ENCODE measurements at regions not wholly inside any gene's neighbourhood (a gene's known extent, or its start where the extent isn't known, plus 50 kb on each side); places are given as distances from the start of the nearest gene placed in this dataset.

DNA sequence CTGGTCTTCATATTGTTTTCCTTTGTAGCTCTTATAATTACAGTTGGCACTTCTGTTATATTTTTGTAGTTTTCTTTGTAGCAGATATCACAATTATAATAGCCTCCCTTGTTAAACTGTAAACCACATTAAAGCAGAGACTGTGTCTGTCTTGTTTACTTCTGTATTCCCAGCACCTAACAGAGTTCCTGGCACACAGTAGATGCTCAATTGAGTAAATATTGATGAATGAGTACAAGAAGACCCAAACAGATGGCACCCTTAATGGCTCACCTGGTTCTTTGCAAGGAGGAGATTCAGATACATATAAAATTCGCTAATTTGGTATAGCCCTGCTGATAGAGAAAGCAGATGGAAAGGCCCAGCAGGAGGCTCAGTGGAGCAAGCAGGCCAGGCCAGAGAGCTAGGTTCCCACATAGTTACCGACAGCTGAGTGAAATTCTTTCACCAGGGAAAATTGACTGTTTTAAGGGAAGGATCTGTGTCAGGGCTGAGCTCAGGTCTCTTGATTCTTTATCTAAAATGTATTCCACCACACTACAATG, 120.1 kb downstream of the NUP35 start:
- Histone ChIP-seq H3K9me3 (ENCODE audit: control insufficient read depth in 2 of 3, insufficient read depth in 1 of 3, low read length in 3 of 3) (no peaks in the 10 kb centered on the region), H3K4me3 (ENCODE audit: low read length in 3 of 3) (no peak overlapping the region), H3K27me3 (ENCODE audit: control insufficient read depth, insufficient read depth, low read length) (no peaks in the 10 kb centered on the region), H3K36me3 (ENCODE audit: control insufficient read depth in 2 of 3, insufficient read depth in 3 of 3, low read length in 3 of 3) (no peaks in the 10 kb centered on the region), H3K27ac (ENCODE audit: low read depth in 2 of 2, low read length in 2 of 2) (no peak overlapping the region), H3K9ac (ENCODE audit: low read length in 3 of 3) (no peak overlapping the region), H3K4me1 (ENCODE audit: control insufficient read depth in 2 of 3, insufficient read depth in 2 of 3, low read depth in 1 of 3, low read length in 3 of 3) (no peaks in the 10 kb centered on the region)
- FAIRE-seq, result no peak
- no peak for DNase-seq
- TF ChIP-seq CTCF (IDR thresholded peaks at IDR 0.05; ENCODE audit: borderline replicate concordance, extremely low read depth, insufficient read depth), result no peak
- intact Hi-C loops (cut with DNase I), result no loop called here

DNA sequence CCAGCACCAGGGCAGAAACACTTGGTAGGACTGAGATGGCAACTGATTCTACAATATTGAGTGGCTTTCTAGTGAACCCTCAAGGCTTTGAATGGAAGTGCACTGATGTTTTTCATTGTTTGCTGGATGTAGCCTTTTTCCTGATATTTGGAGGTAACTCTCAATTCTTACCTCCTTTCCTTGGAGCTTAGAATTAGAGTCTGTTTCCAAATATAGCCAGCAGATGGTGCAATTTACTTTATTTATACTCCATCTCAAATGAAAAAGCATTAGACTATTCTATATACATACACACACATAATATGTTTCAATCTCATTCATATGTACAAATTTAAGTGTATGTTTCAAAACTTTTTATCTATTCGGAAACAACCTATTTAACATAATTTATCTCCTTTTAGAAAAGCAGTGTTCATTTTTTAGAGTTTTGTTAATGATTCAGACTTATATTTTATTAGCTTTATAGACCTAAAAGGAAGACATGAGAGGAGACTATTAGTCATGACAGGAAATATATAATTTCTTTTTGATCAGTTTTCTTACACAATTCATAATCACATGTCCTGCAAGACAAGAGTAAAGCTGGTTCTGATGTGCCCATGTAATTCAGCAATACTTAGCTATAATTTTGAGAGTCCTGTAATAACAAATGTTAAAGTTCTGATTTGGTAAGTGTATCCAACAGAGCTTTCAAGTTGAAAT, 124.8 kb downstream of the NUP35 start:
- peak; percentile 30 for TF ChIP-seq CTCF (IDR thresholded peaks at IDR 0.05; ENCODE audit: borderline replicate concordance, extremely low read depth, insufficient read depth)
- DNase-seq, result peak in 2 of 5 donors; percentile 51 to 53
- Histone ChIP-seq H3K4me3 (ENCODE audit: low read length in 3 of 3) (no peak overlapping the region), H3K4me1 (ENCODE audit: control insufficient read depth in 2 of 3, insufficient read depth in 2 of 3, low read depth in 1 of 3, low read length in 3 of 3) (no peaks in the 10 kb centered on the region), H3K27ac (ENCODE audit: low read depth in 2 of 2, low read length in 2 of 2) (no peak overlapping the region), H3K36me3 (ENCODE audit: control insufficient read depth in 2 of 3, insufficient read depth in 3 of 3, low read length in 3 of 3) (no peaks in the 10 kb centered on the region), H3K9me3 (ENCODE audit: control insufficient read depth in 2 of 3, insufficient read depth in 1 of 3, low read length in 3 of 3) (no peaks in the 10 kb centered on the region), H3K9ac (ENCODE audit: low read length in 3 of 3) (no peak overlapping the region), H3K27me3 (ENCODE audit: control insufficient read depth, insufficient read depth, low read length) (no peaks in the 10 kb centered on the region)
- FAIRE-seq, result peak; percentile 94
- intact Hi-C loops (cut with DNase I), result no loop called here

DNA sequence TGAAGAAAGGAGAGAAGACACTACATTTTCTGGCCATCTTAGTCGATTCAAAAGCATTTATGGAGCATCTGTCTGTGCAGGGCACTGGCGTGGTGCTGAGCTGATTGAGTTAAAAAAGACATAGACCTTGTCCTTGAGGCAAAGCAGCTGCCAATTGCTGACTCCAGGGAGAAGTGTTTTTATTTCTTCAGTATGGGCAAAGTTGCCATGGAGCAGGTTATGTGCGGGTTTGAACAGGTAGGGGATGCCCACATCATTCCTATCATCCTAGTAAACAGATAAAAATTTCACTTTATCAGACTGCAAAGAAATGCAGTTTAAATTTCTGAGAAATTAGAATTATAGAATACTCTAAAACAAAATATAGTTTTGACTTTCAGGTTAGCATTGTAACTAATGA, 125.8 kb downstream of the NUP35 start:
- H3K9ac ChIP-seq (ENCODE audit: low read length in 3 of 3), result no peak overlapping the region
- FAIRE-seq (no peak), DNase-seq (no peak)
- TF ChIP-seq CTCF (IDR thresholded peaks at IDR 0.05; ENCODE audit: borderline replicate concordance, extremely low read depth, insufficient read depth), result no peak
- H3K27me3 ChIP-seq (ENCODE audit: control insufficient read depth, insufficient read depth, low read length), result no peaks in the 10 kb centered on the region
- no peak overlapping the region for H3K4me3 ChIP-seq (ENCODE audit: low read length in 3 of 3)
- H3K27ac ChIP-seq (ENCODE audit: low read depth in 2 of 2, low read length in 2 of 2), result no peak overlapping the region
- H3K4me1 ChIP-seq (ENCODE audit: control insufficient read depth in 2 of 3, insufficient read depth in 2 of 3, low read depth in 1 of 3, low read length in 3 of 3), result no peaks in the 10 kb centered on the region
- H3K36me3 ChIP-seq (ENCODE audit: control insufficient read depth in 2 of 3, insufficient read depth in 3 of 3, low read length in 3 of 3), result no peaks in the 10 kb centered on the region
- intact Hi-C loops (cut with DNase I), result no loop called here
- H3K9me3 ChIP-seq (ENCODE audit: control insufficient read depth in 2 of 3, insufficient read depth in 1 of 3, low read length in 3 of 3), result no peaks in the 10 kb centered on the region
